Fibroblast of gingiva (primary cell): ENCODE measurements at regions not wholly inside any gene's neighbourhood (a gene's known extent, or its start where the extent isn't known, plus 50 kb on each side); places are given as distances from the start of the nearest gene placed in this dataset.

ENCODE experiments used
- DNase-seq: peaks from one replicate; pipeline ENCODE4 v3.0.0-alpha.2; 2011; ENCODE audit warnings: low read depth

DNA sequence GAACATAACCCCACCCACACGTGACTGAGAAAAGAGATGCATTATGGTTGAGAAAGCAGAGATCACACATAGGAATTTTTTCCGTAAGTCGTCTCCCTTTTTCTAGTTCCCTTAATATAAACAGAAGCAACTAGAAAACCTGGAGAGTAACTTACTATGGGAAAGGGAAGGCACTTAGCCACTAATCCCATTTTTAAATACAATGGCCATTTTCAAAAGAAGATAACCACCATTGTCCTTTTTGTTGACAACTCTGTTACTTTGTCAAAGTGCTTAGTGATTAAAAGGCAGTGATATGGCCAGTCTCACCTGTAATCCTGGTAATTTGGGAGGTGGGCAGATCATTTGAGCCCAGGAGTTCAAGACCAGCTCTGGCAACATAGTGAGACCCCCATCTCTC lies 184.4 kb upstream of the UMPS start:
- no peak for DNase-seq

DNA sequence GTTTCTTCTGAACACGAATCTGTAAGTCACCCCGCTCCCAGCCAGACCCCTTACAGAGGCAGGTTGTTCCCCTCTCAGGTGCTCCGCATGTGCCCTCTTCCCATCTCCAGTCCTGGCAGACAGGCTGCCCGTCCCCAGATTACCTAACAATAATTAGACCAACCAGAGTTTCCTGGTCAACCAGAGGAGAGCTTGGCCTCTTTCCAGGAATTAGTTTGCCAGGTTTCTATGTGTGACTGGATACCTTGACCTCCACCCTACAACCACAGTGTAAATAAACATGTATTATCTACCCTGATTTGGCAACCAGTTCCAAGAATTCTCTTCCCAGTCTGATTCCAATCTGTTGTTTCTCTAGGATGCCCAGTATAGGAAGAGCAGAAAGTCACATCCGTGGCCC lies 178.0 kb upstream of the UMPS start:
- DNase-seq, result no peak

- no peak for DNase-seq
Observed at GRCh38 chr3:124553178-124553577, 177.1 kb upstream of the UMPS start.

GRCh38 chr3:124556636-124557035 lies 173.6 kb upstream of the UMPS start:
- DNase-seq, result no peak

GRCh38 chr3:124557433-124558232 lies 172.6 kb upstream of the UMPS start:
- DNase-seq, result no peak

- DNase-seq, result peak; percentile 86
Observed at GRCh38 chr3:124558991-124559845, 171.0 kb upstream of the UMPS start.

- peak; percentile 66 for DNase-seq
Observed at GRCh38 chr3:124559846-124560574, 170.2 kb upstream of the UMPS start.

GRCh38 chr3:124560666-124561215 lies 169.5 kb upstream of the UMPS start:
- no peak for DNase-seq

DNA sequence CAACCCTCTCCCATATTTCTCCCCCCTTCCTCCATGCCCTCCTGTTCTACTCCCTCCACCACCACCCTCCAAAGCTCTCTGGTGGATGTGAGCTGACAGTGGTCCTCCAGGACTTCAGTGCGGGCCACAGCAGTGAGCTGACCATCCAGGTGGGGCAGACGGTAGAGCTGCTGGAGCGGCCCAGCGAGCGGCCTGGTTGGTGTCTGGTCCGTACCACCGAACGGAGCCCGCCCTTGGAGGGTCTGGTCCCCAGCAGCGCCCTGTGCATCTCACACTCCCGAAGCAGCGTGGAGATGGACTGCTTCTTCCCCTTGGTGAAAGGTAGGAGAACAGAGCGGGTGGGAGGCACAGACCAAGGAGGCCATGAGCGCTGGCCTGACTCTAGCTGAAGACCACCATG lies 167.5 kb upstream of the UMPS start:
- DNase-seq, result no peak

- no peak for DNase-seq
Observed at GRCh38 chr3:124563376-124563775, 166.9 kb upstream of the UMPS start.

GRCh38 chr3:124565013-124565412 lies 165.2 kb upstream of the UMPS start:
- peak; percentile 53 for DNase-seq

DNA sequence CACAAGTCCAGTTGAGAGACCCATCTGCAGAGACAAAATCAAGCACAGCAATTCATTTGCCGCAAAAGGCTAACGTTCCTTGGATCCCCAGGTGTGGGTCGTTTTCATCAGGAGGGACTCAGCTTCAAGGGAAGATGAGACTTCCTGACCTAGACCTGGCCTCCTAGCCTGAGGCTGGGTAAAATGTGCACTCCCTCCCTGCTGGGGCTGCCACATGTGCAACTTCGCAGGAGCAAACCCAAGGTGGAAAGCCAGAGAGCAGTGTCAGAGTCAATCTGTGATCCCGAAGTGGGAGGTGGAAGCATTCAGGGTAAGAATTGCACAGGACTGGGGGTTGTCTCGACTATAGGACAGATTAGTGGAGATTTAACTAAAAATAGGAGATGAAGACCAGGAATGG lies 164.7 kb upstream of the UMPS start:
- no peak for DNase-seq

DNA sequence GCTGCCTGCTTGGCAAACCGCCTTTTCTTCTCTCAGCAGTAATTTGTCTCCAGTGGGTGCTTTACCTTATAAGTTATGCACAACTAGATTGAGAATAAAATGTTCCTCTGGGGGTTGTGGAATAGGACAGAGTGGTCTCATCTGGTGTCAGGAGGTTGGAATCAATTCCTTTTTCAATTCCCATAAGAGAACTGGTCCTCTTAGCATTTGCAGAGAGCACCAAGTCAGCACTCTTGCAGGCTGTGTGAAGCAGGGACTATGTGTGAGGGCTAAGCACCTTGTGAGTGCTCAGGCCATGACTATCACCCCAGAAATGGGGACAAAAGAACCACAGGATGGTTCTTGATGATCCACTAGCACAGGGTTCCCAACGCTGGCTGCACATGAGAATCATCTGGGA lies 163.6 kb upstream of the UMPS start:
- DNase-seq, result no peak

- no peak for DNase-seq
Observed at GRCh38 chr3:124567179-124567578, 163.1 kb upstream of the UMPS start.

- DNase-seq, result no peak
Observed at GRCh38 chr3:124569761-124570160, 160.5 kb upstream of the UMPS start.

- no peak for DNase-seq
Observed at GRCh38 chr3:124570232-124570631, 160.0 kb upstream of the UMPS start.

DNA sequence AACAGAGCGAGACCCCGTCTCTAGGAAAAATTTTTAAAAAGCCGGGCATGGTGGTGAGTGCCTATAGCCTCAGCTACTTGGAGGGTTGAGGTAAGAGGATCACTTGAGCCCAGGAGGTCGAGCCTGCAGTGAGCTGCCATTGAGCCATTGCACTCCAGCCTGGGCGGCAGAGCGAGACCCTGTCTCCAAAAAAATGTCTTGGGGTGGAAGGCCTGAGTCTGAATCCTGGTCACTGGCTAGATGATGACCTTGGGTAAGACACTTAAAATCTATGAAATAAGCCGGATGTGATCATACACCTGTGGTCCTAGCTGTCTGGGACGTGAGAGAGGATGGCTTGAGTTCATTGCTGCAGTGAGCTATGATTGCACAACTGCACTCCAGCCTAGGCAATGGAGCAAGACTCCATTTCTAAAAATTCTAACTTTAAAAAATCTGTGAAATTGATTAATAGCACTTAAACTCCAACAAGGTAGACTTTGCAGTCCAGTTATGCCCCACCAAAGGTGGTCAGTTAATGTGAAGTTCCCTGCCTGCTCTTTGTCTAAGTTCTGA lies 157.3 kb upstream of the UMPS start:
- DNase-seq, result no peak

GRCh38 chr3:124574012-124574411 lies 156.2 kb upstream of the UMPS start:
- DNase-seq, result no peak

- no peak for DNase-seq
Observed at GRCh38 chr3:124576565-124577493, 153.4 kb upstream of the UMPS start.

- DNase-seq, result no peak
Observed at GRCh38 chr3:124577494-124578167, 152.6 kb upstream of the UMPS start.
